ENCODE measurements at regions not wholly inside any gene's neighbourhood (a gene's known extent, or its start where the extent isn't known, plus 50 kb on each side); places are given as distances from the start of the nearest gene placed in this dataset.

DNA sequence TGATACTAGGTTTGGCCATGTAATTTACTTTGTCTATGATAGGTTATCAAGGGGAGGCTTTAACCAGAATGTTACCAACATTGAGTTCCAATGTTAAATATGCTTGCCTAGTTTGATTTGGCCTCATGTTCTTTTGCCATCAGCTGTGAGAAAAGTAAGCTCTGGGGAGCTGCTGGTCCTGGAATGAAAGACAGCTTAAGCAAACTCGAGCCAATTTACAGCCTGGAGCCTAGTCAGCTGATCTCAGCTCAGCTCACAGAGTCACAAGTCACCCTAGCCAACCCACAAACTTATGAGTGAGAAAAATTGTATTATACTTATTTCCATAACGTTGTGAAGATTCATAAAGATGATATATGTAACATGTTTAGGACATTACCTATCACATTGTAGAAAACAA, 426.7 kb downstream of the RWDD3 start:
- TF ChIP-seq EZH2phosphoT487 (IDR thresholded peaks at IDR 0.05; ENCODE audit: insufficient read depth, low read depth) (no peak), EZH2 (IDR thresholded peaks at IDR 0.05; ENCODE audit: insufficient read depth, poor library complexity, severe bottlenecking) (no peak)
